Ishikawa (cell line): ENCODE measurements at regions not wholly inside any gene's neighbourhood (a gene's known extent, or its start where the extent isn't known, plus 50 kb on each side); places are given as distances from the start of the nearest gene placed in this dataset.

Experiments used
- CEBPB ChIP-seq: IDR thresholded peaks from 2 replicates; pipeline ENCODE4 v1.6.1; 2012
- CREB1 ChIP-seq: IDR thresholded peaks from 2 replicates; pipeline ENCODE4 v1.6.1; 2012; ENCODE audit warnings: low read depth
- EGR1 ChIP-seq: IDR thresholded peaks from 2 replicates; pipeline ENCODE4 v1.6.1; 2012
- EP300 ChIP-seq: IDR thresholded peaks from 2 replicates; pipeline ENCODE4 v1.6.1; 2012; ENCODE audit warnings: borderline replicate concordance
- FOXM1 ChIP-seq: IDR thresholded peaks from 2 replicates; pipeline ENCODE4 v1.6.1; 2012; ENCODE audit warnings: low read depth, borderline replicate concordance
- NFIC ChIP-seq: IDR thresholded peaks from 2 replicates; pipeline ENCODE4 v1.6.1; 2012
- RAD21 ChIP-seq: IDR thresholded peaks from 2 replicates; pipeline ENCODE4 v1.6.1; 2012; ENCODE audit warnings: low read depth
- REST ChIP-seq: IDR thresholded peaks from 2 replicates; pipeline ENCODE4 v1.6.1; 2012; ENCODE audit warnings: low read depth, mild to moderate bottlenecking
- TAF1 ChIP-seq: IDR thresholded peaks from 2 replicates; pipeline ENCODE4 v1.6.1; 2012; ENCODE audit warnings: low read depth, mild to moderate bottlenecking
- TCF12 ChIP-seq: IDR thresholded peaks from 2 replicates; pipeline ENCODE4 v1.6.1; 2012; ENCODE audit warnings: low read depth
- TEAD4 ChIP-seq: IDR thresholded peaks from 2 replicates; pipeline ENCODE4 v1.6.1; 2012
- USF1 ChIP-seq: IDR thresholded peaks from 2 replicates; pipeline ENCODE4 v1.6.1; 2012
- YY1 ChIP-seq: IDR thresholded peaks from 2 replicates; pipeline ENCODE4 v1.6.1; 2012; ENCODE audit warnings: low read depth
- ZBTB7A ChIP-seq: IDR thresholded peaks from 2 replicates; pipeline ENCODE4 v1.6.1; 2012; ENCODE audit warnings: low read depth
- TF ChIP-seq, protein P1 (sequence below): IDR thresholded peaks from 2 replicates; pipeline ENCODE4 v1.6.1; 2012

GRCh38 chr10:52621635-52622079, 150.9 kb downstream of the MBL2 start:
- TF ChIP-seq, protein P1, sequence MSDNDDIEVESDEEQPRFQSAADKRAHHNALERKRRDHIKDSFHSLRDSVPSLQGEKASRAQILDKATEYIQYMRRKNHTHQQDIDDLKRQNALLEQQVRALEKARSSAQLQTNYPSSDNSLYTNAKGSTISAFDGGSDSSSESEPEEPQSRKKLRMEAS = no peak
- TF ChIP-seq USF1 (no peak), TAF1 (no peak)

DNA sequence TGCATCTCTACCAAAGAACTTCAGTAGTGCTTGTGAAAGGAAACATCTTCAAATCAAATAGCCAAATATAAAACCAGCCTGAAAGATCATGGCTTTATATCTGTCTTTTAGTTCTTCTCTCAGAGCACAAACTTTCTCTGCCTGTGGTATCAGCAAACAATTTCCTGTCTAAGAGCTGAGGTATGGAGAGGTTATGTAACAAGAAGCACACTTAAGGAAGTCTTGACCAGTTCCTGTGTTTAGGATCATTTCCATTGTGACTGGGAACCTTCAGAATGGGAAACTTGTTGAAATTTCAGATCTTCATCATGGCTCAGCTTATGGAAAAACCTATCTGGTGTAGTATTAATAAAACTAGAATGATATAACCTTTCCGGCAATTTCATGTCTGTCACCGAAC, 148.8 kb downstream of the MBL2 start:
- TF ChIP-seq YY1 (no peak), RAD21 (no peak), EGR1 (no peak), REST (no peak), TCF12 (no peak), CEBPB (no peak), USF1 (no peak), NFIC (no peak), EP300 (no peak), ZBTB7A (no peak), TAF1 (no peak), FOXM1 (no peak), CREB1 (no peak)
- TF ChIP-seq, protein P1 = no peak

DNA sequence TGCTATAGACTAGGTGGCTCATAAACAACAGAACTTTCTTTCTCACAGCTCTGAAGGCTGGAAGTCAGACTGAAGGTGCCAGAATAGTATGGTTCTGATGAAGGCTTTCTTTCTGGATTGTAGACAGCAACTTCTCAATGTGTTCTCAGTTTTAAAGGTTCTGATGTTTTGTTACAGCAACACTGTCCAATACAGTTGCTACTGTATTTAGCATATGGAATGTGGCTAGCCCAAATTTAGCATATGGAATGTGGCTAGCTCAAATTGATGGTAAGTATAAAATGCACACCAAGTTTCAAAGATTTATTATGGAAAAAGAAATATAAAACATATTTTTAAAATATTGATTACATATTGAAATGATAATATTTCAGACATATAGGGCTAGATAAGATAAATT, 145.3 kb downstream of the MBL2 start:
- TF ChIP-seq RAD21 (no peak), NFIC (no peak), TCF12 (no peak), CEBPB (no peak), USF1 (no peak), CREB1 (no peak), ZBTB7A (no peak), REST (no peak), EP300 (no peak)
- TF ChIP-seq, protein P1 = no peak

DNA sequence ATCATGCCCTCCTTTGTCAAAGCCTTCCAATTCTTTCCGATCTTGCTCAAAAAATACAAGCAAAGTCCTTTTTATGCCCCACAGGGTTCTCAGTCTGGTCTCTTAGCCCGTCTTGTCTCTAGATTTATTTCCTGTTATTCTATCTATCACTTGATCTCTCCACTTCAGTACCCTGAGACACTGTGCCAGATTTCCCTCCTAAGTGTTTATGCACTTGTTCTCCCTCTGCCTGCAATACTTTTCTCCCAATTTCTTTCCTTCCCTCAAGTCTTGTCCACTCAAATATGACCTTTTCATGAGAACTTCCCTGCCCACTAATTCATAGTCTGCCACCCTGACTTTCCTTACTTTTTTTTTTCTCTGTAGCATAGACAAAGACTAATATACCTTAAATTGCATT, 141.4 kb downstream of the MBL2 start:
- TF ChIP-seq EGR1 = no peak
- TF ChIP-seq USF1 = no peak
- TF ChIP-seq FOXM1 = no peak
- TF ChIP-seq RAD21 = no peak
- TF ChIP-seq TEAD4 = no peak
- TF ChIP-seq, protein P1 = no peak
- TF ChIP-seq EP300 = no peak
- no peak for TF ChIP-seq YY1

GRCh38 chr10:52631648-52632047, 140.9 kb downstream of the MBL2 start:
- TF ChIP-seq EGR1 = no peak
- TF ChIP-seq CEBPB = no peak
- TF ChIP-seq ZBTB7A = no peak
- no peak for TF ChIP-seq RAD21
- no peak for TF ChIP-seq EP300
- TF ChIP-seq USF1 = no peak
- TF ChIP-seq TCF12 = no peak
- no peak for TF ChIP-seq FOXM1
